ENCODE measurements at regions not wholly inside any gene's neighbourhood (a gene's known extent, or its start where the extent isn't known, plus 50 kb on each side); places are given as distances from the start of the nearest gene placed in this dataset.
"Not testable (repeated sequence)": the region's sequence is repeated elsewhere in the genome, so short reads cannot be mapped to it uniquely, and the experiment has no call there.

DNA sequence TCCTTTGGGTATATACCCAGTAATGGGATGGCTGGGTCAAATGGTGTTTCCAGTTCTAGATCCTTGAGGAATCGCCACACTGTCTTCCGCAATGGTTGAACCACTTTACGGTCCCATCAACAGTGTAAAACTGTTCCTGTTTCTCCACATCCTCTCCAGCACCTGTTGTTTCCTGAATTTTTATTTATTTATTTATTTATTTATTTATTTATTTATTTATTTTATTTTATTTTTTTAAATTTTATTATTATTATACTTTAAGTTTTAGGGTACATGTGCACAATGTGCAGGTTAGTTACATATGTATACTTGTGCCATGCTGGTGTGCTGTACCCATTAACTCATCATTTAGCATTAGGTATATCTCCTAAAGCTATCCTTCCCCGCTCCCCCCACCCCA lies 456.0 kb downstream of the SEMA3D start:
- not testable (repeated sequence) for DNase-seq

DNA sequence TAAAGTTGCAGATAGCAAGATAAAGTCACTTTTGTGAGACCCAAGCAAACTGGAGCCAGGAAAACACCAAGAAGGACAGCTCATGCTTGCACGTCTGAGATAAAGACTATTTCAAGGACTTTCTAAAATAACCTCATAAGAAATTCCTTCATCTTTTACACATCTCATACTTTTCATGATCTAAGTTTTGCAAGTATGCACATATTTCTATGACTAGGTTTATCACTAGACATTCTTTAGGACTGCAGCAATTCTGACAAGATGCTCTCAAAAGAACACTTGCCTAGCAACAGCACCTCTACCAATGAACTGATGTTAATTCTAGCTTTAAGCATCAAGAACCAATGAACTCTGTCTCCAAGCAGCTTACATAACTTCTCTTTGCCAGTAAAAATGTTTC lies 457.6 kb downstream of the SEMA3D start:
- DNase-seq, result no peak

DNA sequence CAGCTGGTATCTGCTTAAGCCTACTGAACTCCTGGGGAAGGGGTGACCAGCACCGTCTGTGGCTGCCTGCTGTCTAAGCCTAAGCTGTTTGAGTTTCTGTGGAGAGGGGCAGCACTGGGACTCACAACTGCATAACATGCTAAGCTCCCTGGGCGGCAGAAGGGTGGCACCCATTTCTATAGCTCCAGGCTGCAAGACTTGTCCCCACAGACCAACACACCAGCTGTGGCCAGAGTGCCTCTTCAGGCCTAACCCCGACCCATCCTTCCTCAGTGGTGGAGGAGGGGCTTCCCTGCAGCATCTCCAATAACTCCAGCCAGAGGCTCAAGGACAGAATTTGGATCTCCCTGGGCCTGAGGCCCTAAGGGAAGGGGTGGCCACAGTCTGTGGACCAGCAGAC lies 464.1 kb downstream of the SEMA3D start:
- DNase-seq, result no peak

DNA sequence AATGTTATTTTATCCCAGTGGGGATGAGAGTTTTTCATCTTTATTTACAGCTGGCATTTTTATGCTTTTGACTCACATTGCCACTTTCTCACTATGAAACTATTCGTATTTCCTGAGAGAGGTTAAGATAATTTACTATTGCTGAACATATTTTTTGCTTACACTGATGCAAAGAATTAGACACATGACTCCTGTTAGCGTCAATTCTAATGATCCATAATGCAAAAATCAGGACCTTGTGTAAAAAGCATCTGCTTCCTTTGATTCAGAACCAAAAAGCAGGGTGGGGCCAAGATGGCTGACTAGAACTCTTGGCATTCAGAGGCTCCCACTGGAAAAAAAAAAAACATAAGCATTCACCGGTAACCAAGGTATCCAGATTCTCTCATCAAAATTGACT lies 464.8 kb downstream of the SEMA3D start:
- no peak for DNase-seq

DNA sequence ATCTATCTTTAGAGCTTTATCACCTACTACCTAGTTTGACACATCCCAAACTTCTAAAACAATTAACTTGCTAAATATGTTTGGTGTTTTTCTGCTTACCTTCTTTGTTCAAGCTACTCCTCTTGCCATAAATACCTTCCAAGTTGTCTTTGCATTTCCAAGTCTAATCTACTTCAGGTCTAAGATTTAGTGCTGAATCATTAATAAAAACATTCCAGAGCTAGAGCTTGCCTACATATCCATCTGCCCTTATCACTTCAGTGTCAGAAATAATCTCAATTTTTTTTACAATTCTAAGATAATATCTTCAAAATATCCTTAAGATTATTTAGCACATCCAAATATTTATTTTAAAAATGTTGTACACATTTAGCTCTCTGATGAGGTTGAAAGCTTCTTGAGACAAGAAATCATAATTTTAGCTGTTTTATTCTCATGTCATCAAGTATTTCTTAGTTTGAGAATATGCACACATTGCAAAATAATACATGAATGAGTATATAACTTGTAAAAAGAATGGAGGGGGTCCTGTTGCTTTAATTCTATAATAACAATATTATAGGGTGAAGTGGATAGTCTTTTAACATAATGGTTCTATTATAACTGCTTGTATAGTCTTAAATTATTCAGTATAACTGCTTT lies 466.3 kb downstream of the SEMA3D start:
- DNase-seq, result no peak

DNA sequence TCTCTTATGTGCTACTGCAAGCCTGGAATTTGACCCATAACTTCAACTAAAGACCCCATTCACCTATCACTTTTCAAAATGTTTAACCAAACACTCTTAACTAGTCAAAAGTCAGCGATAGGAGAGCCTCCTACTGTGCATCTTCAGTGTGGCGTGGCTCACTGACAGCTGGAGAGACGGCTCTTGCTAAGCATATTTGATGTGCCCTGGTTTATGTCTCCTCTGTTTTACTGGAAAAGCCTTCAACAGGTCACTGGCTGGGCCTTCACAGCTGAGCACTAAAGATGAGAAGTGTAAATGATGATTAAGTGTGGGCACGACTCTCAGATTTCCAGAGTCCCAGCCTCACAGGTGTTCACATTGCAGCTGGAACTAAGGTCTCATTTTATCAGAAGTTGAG lies 472.1 kb downstream of the SEMA3D start:
- no peak for DNase-seq

DNA sequence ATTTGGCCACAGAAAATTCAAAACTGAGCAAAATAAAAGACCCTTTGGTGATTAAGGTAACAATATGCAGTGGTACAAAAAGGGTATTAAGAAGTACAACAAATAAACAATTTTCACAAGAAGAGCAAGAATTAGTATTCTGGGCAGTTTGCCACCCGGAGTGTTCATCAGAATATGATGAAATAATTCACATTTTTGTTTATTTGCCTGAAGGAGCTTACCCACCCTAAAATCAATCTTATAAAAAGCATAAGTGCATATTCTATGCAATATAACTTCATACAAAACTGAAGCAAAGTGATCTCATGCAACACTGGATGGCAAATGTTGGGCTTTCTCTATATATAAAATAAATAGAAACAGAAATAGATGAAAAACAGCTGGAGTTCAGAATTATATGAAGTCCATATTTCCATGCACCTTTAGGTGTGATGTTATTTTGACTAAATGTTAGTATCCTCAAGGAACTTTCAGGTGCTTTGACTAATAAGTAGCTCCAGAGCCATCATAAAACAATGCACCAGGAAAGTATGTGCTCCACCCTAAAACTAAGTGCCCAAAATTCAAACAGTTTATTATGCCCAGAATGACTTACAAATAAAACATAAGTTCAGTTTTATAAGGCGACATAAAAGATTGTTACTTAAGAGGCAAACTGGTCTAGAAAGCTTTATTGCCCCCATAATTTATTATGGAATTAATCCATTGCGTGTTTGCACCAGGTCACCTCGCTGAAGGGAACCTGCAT lies 474.3 kb downstream of the SEMA3D start:
- DNase-seq, result no peak

- DNase-seq, result not testable (repeated sequence)
Observed at GRCh38 chr7:84710538-84710937, 476.3 kb downstream of the SEMA3D start.

DNA sequence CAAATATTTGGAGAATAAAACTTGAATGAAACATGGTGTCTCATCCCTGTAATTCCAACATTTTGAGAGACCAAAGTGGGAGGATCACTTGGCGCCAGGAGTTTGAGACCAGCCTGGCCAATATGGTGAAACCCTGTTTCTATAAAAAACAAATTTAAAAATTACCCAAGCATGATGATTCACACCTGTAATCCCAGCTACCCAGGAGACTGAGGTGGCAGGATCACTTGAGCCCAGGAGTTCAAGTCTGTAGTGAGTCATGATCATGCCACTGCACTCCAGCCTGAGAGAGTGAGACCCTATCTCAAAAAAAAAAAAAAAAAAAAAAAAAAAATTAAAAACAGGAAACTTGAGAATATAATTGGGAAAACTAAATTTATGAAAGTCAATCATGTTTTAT lies 481.1 kb downstream of the SEMA3D start:
- no peak for DNase-seq

- no peak for DNase-seq
Observed at GRCh38 chr7:84705079-84705478, 481.8 kb downstream of the SEMA3D start.

- DNase-seq, result no peak
Observed at GRCh38 chr7:84704380-84704779, 482.5 kb downstream of the SEMA3D start.

DNA sequence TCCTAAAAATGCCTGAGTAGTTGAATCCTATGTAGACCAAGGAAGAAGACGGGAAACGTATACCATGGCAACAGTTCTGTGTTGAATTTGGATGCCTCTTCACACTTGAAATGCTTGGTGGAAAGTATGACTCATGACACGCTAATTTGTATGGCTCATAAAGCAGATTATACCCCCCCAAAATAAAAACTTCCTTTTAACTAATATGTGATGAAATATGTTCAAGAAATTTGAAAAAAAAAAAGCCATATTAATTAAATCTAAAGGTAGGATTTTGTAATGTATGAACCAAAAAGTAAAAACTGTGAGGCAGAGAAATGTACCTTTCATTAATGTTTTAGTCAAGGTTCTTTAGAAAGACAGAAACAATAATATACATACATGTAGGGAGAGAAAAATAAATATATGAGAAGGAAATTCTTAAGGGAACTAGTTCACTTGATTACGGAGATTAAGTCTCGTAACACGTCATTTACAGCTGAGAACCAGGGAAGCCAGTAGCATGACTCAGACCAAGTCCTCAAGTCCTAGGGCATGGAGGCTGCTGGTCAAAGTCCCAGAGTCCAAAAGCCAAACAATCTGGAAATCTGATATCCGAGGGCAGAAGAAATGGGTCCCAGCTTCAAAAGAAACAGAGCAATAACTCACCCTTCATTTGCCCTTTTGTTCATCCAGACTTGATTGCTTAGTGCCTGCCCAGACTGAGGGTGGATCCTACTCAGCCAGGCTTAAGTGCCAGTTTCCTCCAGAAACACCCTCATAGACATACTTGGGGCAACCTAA lies 485.1 kb downstream of the SEMA3D start:
- no peak for DNase-seq

DNA sequence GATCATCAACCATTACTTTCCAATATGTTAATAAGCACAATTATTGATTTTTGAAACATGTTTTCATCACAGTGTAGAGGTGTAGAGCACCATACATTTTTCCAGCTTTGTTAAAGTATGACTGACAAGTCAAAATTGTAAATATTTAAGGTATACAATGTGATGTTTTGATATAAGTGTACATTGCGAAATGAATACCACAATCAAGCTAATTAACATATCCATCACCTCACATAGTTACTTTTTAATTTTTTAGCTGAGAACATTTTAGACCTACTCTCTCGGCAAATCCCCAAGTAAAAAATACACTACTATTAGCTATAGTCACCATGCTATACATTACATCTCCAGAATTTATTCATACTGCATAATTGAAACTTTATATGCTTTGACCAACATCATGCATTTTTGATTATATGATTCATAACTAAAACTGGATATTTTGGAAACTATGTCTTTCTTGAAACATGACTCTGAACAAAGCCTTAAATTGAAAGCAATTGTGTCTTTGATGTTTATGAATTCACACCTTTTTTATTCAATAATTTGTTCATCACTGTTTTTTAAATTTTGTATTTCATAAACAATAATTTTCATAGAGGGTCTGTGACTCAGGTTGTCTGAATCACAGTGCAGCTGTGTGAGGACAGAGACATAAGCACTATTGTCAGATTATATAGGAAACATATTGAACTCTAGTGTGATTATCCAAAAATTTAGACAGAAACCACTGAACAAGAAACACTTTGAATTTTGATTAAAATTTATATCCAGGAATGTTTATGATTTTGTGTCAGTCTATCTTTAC lies 486.1 kb downstream of the SEMA3D start:
- no peak for DNase-seq

DNA sequence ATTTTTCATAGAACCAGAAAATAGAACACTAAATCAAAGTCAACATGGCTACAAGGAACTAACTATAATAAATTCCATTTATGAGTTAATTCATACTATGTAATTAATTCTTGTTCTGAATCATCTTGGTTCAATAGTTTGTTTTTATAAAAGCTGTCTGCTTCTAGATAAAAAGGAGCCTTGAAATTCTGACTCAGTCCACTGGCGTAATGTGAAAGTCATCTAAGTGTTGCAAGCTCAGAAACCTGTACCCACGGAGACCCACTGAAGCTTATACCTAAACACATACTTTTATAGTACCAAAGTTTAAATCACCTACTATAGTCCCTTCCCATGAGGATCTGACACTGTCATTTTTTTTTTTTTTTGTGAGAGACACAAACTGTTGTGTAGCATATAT lies 489.4 kb downstream of the SEMA3D start:
- no peak for DNase-seq

DNA sequence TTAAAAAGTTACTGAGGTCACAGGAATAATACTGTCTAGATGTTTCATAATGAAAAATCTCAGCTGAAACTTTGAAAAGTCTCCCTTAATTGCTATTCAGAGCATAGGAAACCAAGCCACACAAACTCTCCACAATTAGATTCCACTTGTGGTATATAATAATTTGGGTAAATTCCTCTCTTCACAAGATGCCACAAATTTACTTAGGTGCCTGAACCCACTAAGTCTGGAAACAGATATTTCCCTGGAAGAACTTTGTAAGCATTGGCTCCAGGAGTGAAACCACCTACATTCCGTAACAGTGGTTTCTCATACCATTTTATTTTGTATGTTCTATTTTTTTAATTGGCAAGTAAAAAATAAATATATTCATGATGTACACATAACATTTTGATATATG lies 493.4 kb downstream of the SEMA3D start:
- no peak for DNase-seq

- no peak for DNase-seq
Observed at GRCh38 chr7:84688671-84689070, 494.1 kb upstream of the SEMA3A start.

DNA sequence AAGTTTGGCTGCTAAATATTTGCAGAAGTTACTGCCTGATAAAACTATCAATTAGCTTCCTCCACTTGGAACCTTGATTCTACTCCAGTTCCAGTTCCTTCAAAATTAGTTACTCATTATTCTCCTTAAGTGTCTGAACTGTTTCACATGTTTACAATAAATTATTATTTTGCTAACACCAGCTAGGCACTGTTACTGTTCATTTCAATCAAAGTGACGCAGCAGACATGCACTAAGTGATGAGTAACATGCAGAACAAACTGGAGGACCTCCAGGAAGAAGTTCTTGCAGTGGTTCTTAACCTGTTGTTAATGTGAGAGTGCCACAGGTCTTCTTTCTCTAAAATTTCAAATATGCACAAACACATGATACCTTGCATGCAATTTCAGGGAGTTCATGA lies 491.8 kb upstream of the SEMA3A start:
- DNase-seq, result no peak

DNA sequence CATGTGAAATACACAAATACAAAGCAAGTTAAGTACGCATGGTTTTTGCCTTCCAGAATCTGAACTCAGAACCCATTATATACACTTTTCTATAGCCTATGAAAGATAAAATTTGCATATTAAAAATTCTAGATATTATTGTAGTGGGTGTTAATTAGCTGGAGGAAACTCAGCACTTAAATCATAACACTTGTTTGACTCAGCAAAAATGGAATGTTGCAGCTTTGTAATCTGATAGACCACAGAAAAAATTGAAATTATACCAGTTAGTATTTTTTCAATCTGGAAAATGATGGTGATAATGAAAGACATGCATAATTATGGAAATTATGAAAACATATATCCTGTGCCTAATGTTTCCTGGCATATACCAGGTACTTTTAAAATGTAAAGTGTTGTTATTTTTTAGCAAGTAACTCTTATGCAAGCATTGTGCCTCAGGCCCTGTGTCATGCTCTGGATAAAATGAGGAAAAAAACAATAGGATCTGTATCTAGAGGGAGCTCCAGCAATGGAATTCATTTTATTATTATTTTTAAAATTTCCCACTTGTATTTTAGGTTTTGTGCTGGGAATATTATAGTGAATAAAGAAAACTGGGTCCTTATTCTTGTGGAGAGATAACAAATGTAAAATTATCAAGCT lies 490.4 kb upstream of the SEMA3A start:
- DNase-seq, result no peak

GRCh38 chr7:84682543-84682942 lies 488.0 kb upstream of the SEMA3A start:
- DNase-seq, result no peak

DNA sequence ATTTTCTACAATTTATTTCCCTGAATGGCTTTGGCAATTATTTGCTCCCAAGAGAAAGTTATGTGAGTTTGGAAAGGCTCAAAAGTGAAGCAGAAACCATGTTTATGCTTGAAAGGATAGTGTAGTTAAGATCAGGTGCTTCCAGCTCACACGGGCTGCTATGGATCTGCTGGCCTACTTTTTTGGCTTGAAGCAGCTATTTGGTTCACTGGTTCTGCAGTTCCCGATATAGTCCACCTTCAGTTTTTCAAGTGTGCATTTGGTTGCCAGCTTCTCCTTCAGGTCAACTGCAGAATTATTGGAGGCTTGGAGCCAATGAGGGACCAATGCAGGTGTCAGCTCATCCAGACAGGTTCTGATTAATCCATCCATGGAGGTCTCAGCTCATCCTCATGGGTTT lies 484.3 kb upstream of the SEMA3A start:
- no peak for DNase-seq

DNA sequence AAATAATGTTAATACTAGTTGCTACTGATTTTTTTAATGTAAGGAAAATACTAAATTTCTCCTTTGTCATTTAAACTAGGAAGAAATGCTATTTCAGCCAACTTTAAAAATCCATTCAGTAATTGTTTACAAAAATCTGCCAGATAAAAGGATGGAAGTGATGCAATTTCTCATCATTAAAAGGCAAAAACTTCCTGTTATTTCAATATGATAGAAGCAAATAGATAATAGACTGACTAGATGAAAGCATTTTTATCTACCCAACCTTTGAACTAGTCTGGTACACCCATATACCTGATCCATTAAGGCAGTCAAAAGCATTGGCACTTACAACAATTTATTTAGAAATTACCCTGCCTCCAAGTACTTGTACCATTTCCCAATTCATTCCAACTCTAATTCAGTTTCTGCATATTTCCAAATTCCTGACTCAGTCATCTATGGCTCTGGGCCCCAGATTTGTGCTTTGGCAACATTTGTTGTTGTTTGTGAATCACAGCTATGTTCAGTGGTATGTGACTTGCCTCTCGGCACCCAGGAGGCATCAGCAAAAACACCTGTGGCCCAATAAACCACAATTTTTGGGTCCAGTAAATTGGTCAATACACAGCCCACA lies 482.6 kb upstream of the SEMA3A start:
- DNase-seq, result no peak

GRCh38 chr7:84675633-84676034 lies 481.0 kb upstream of the SEMA3A start:
- DNase-seq, result no peak

All from NCI-H1105 (cell line).